Renal cortex interstitium (tissue), 11 donors: ENCODE measurements at regions not wholly inside any gene's neighbourhood (a gene's known extent, or its start where the extent isn't known, plus 50 kb on each side); places are given as distances from the start of the nearest gene placed in this dataset.
A peak's percentile ranks its signal among the peaks of the same experiment; 100 is the strongest.

Experiments
- DNase-seq, 11 donors: peaks; one replicate each; pipeline ENCODE4 v3.0.0-alpha.2; 2013; ENCODE audit warnings: low read depth in 9 of 11, low spot score in 4 of 11; ENCODE audit errors: extremely low read depth in 1 of 11

- no peak for DNase-seq
Measured at GRCh38 chr14:26845151-26845818, 247.5 kb upstream of the NOVA1 start.

GRCh38 chr14:26846388-26846787 lies 248.6 kb upstream of the NOVA1 start:
- no peak for DNase-seq

- no peak for DNase-seq
Measured at GRCh38 chr14:26849514-26849913, 251.7 kb upstream of the NOVA1 start.

GRCh38 chr14:26851793-26852192 lies 254.0 kb upstream of the NOVA1 start:
- no peak for DNase-seq

- DNase-seq: no peak
Measured at GRCh38 chr14:26855077-26855753, 257.4 kb upstream of the NOVA1 start.

GRCh38 chr14:26856876-26857518 lies 259.2 kb upstream of the NOVA1 start:
- no peak for DNase-seq

GRCh38 chr14:26859483-26859882 lies 261.6 kb upstream of the NOVA1 start:
- DNase-seq: no peak

GRCh38 chr14:26860111-26860510 lies 262.3 kb upstream of the NOVA1 start:
- DNase-seq: no peak

GRCh38 chr14:26863736-26864135 lies 265.9 kb upstream of the NOVA1 start:
- DNase-seq: no peak

GRCh38 chr14:26866721-26867120 lies 268.9 kb upstream of the NOVA1 start:
- no peak for DNase-seq

GRCh38 chr14:26867171-26867757 lies 269.4 kb upstream of the NOVA1 start:
- peak in 1 of 11 donors; percentile 14 for DNase-seq

- no peak for DNase-seq
Measured at GRCh38 chr14:26870096-26870495, 272.3 kb upstream of the NOVA1 start.

- DNase-seq: no peak
Measured at GRCh38 chr14:26870722-26871617, 273.1 kb upstream of the NOVA1 start.

GRCh38 chr14:26872515-26873361 lies 274.9 kb upstream of the NOVA1 start:
- DNase-seq: no peak

- DNase-seq: no peak
Measured at GRCh38 chr14:26873362-26873960, 275.6 kb upstream of the NOVA1 start.

GRCh38 chr14:26887847-26888246 lies 290.0 kb upstream of the NOVA1 start:
- DNase-seq: no peak

GRCh38 chr14:26888592-26888991 lies 290.8 kb upstream of the NOVA1 start:
- no peak for DNase-seq

GRCh38 chr14:26896447-26896846 lies 298.6 kb upstream of the NOVA1 start:
- DNase-seq: no peak
